ENCODE measurements at regions not wholly inside any gene's neighbourhood (a gene's known extent, or its start where the extent isn't known, plus 50 kb on each side); places are given as distances from the start of the nearest gene placed in this dataset.
"Not testable (repeated sequence)": the region's sequence is repeated elsewhere in the genome, so short reads cannot be mapped to it uniquely, and the experiment has no call there.

- Mint-ChIP-seq H3K27me3 (ENCODE audit: low read depth) (no peaks in the 10 kb centered on the region), H3K9me3 (no peaks in the 10 kb centered on the region), H3K4me3 (no peak overlapping the region), H3K36me3 (ENCODE audit: low read depth) (no peaks in the 10 kb centered on the region), H3K4me1 (ENCODE audit: low read depth) (no peaks in the 10 kb centered on the region), H3K27ac (no peak overlapping the region)
- intact Hi-C loops (cut with micrococcal nuclease) = no loop called here
- no peak for DNase-seq
- CTCF ChIA-PET = no interaction called here
Observed at GRCh38 chr21:9763306-9763705, 758.1 kb upstream of the TPTE start.

- H3K4me1 Mint-ChIP-seq (ENCODE audit: low read depth) = no peaks in the 10 kb centered on the region
- H3K4me3 Mint-ChIP-seq = no peak overlapping the region
- DNase-seq = no peak
- no peak overlapping the region for H3K27ac Mint-ChIP-seq
- CTCF ChIA-PET = no interaction called here
- no peaks in the 10 kb centered on the region for H3K36me3 Mint-ChIP-seq (ENCODE audit: low read depth)
- H3K9me3 Mint-ChIP-seq = no peaks in the 10 kb centered on the region
- no peaks in the 10 kb centered on the region for H3K27me3 Mint-ChIP-seq (ENCODE audit: low read depth)
- intact Hi-C loops (cut with micrococcal nuclease) = no loop called here
Observed at GRCh38 chr21:9763807-9764206, 757.6 kb upstream of the TPTE start.

GRCh38 chr21:9764294-9764693 is 757.1 kb upstream of the TPTE start:
- H3K36me3 Mint-ChIP-seq (ENCODE audit: low read depth); H3K27me3 Mint-ChIP-seq (ENCODE audit: low read depth); H3K27ac Mint-ChIP-seq; H3K4me3 Mint-ChIP-seq; DNase-seq; CTCF ChIA-PET; intact Hi-C loops (cut with micrococcal nuclease); H3K9me3 Mint-ChIP-seq; H3K4me1 Mint-ChIP-seq (ENCODE audit: low read depth): not testable (repeated sequence)

GRCh38 chr21:9765538-9765937 is 755.8 kb upstream of the TPTE start:
- intact Hi-C loops (cut with micrococcal nuclease); H3K27ac Mint-ChIP-seq; H3K27me3 Mint-ChIP-seq (ENCODE audit: low read depth); H3K9me3 Mint-ChIP-seq; H3K36me3 Mint-ChIP-seq (ENCODE audit: low read depth); H3K4me1 Mint-ChIP-seq (ENCODE audit: low read depth); DNase-seq; H3K4me3 Mint-ChIP-seq; CTCF ChIA-PET: not testable (repeated sequence)

GRCh38 chr21:9766890-9767591 is 754.3 kb upstream of the TPTE start:
- intact Hi-C loops (cut with micrococcal nuclease); H3K4me3 Mint-ChIP-seq; H3K4me1 Mint-ChIP-seq (ENCODE audit: low read depth); DNase-seq; H3K36me3 Mint-ChIP-seq (ENCODE audit: low read depth); H3K27ac Mint-ChIP-seq; H3K9me3 Mint-ChIP-seq; H3K27me3 Mint-ChIP-seq (ENCODE audit: low read depth); CTCF ChIA-PET: not testable (repeated sequence)

- CTCF ChIA-PET = no interaction called here
Observed at GRCh38 chr21:9767592-9768375, 753.6 kb upstream of the TPTE start.

GRCh38 chr21:9768376-9769130 is 752.8 kb upstream of the TPTE start:
- H3K27me3 Mint-ChIP-seq (ENCODE audit: low read depth); DNase-seq; H3K27ac Mint-ChIP-seq; H3K9me3 Mint-ChIP-seq; H3K36me3 Mint-ChIP-seq (ENCODE audit: low read depth); H3K4me1 Mint-ChIP-seq (ENCODE audit: low read depth); intact Hi-C loops (cut with micrococcal nuclease); CTCF ChIA-PET; H3K4me3 Mint-ChIP-seq: not testable (repeated sequence)

More at GRCh38 chr21:9767592-9768375, 753.6 kb upstream of the TPTE start:
- Mint-ChIP-seq H3K27ac (no peak overlapping the region), H3K4me3 (no peak overlapping the region), H3K27me3 (ENCODE audit: low read depth) (no peaks in the 10 kb centered on the region), H3K36me3 (ENCODE audit: low read depth) (no peaks in the 10 kb centered on the region), H3K9me3 (no peaks in the 10 kb centered on the region), H3K4me1 (ENCODE audit: low read depth) (no peaks in the 10 kb centered on the region)
- DNase-seq = no peak
- intact Hi-C loops (cut with micrococcal nuclease) = no loop called here

- H3K4me3 Mint-ChIP-seq; DNase-seq; H3K27ac Mint-ChIP-seq; intact Hi-C loops (cut with micrococcal nuclease); H3K4me1 Mint-ChIP-seq (ENCODE audit: low read depth); H3K9me3 Mint-ChIP-seq; CTCF ChIA-PET; H3K27me3 Mint-ChIP-seq (ENCODE audit: low read depth); H3K36me3 Mint-ChIP-seq (ENCODE audit: low read depth): not testable (repeated sequence)
Observed at GRCh38 chr21:9769131-9769498, 752.3 kb upstream of the TPTE start.

GRCh38 chr21:9769718-9770690 is 751.4 kb upstream of the TPTE start:
- H3K4me3 Mint-ChIP-seq; intact Hi-C loops (cut with micrococcal nuclease); H3K9me3 Mint-ChIP-seq; H3K27ac Mint-ChIP-seq; H3K4me1 Mint-ChIP-seq (ENCODE audit: low read depth); H3K36me3 Mint-ChIP-seq (ENCODE audit: low read depth); H3K27me3 Mint-ChIP-seq (ENCODE audit: low read depth); CTCF ChIA-PET; DNase-seq: not testable (repeated sequence)

GRCh38 chr21:9771466-9772347 is 749.7 kb upstream of the TPTE start:
- DNase-seq; H3K9me3 Mint-ChIP-seq; H3K4me1 Mint-ChIP-seq (ENCODE audit: low read depth); H3K27me3 Mint-ChIP-seq (ENCODE audit: low read depth); intact Hi-C loops (cut with micrococcal nuclease); H3K36me3 Mint-ChIP-seq (ENCODE audit: low read depth); H3K4me3 Mint-ChIP-seq; CTCF ChIA-PET; H3K27ac Mint-ChIP-seq: not testable (repeated sequence)

GRCh38 chr21:9772348-9772672 is 749.1 kb upstream of the TPTE start:
- Mint-ChIP-seq H3K27me3 (ENCODE audit: low read depth) (no peaks in the 10 kb centered on the region), H3K4me1 (ENCODE audit: low read depth) (no peaks in the 10 kb centered on the region), H3K36me3 (ENCODE audit: low read depth) (peaks cover 3% of the 10 kb centered on the region), H3K4me3 (no peak overlapping the region), H3K9me3 (peaks cover 9% of the 10 kb centered on the region), H3K27ac (no peak overlapping the region)
- no peak for DNase-seq
- CTCF ChIA-PET = no interaction called here
- intact Hi-C loops (cut with micrococcal nuclease) = no loop called here
